NCI-H526 (cell line): ENCODE measurements at regions not wholly inside any gene's neighbourhood (a gene's known extent, or its start where the extent isn't known, plus 50 kb on each side); places are given as distances from the start of the nearest gene placed in this dataset.
A peak's percentile ranks its signal among the peaks of the same experiment; 100 is the strongest.
"Not testable (repeated sequence)": the region's sequence is repeated elsewhere in the genome, so short reads cannot be mapped to it uniquely, and the experiment has no call there.

Source experiments
- DNase-seq, 2 experiments: peaks; one replicate each; lab custom pipeline; 2025; lab: John Stamatoyannopoulos, UW

GRCh38 chr14:89697281-89698060 lies 257.1 kb downstream of the EFCAB11 start:
- DNase-seq: no peak

- no peak for DNase-seq
These were observed 258.7 kb downstream of the EFCAB11 start for GRCh38 chr14:89695846-89696245.

GRCh38 chr14:89690139-89690538 lies 264.4 kb downstream of the EFCAB11 start:
- no peak for DNase-seq

- DNase-seq: not testable (repeated sequence)
These were observed 264.8 kb downstream of the EFCAB11 start for GRCh38 chr14:89689711-89690110.

- DNase-seq: no peak
These were observed 265.9 kb downstream of the EFCAB11 start for GRCh38 chr14:89688507-89689211.

GRCh38 chr14:89687129-89687528 lies 267.4 kb downstream of the EFCAB11 start:
- not testable (repeated sequence) for DNase-seq

GRCh38 chr14:89684139-89684538 lies 267.1 kb upstream of the FOXN3 start:
- no peak for DNase-seq

GRCh38 chr14:89681086-89682018 lies 264.3 kb upstream of the FOXN3 start:
- no peak for DNase-seq

- DNase-seq: no peak
These were observed 263.1 kb upstream of the FOXN3 start for GRCh38 chr14:89680156-89680555.

GRCh38 chr14:89678768-89679167 lies 261.7 kb upstream of the FOXN3 start:
- no peak for DNase-seq

- peak in 1 of 2 experiments; percentile 72 for DNase-seq
These were observed 258.6 kb upstream of the FOXN3 start for GRCh38 chr14:89675590-89675989.

GRCh38 chr14:89674936-89675335 lies 257.9 kb upstream of the FOXN3 start:
- no peak for DNase-seq

- DNase-seq: no peak
These were observed 257.2 kb upstream of the FOXN3 start for GRCh38 chr14:89674240-89674639.

- DNase-seq: no peak
These were observed 256.6 kb upstream of the FOXN3 start for GRCh38 chr14:89673512-89674225.

GRCh38 chr14:89672636-89673511 lies 255.8 kb upstream of the FOXN3 start:
- peak; percentile 65 to 72 for DNase-seq

GRCh38 chr14:89669193-89669592 lies 252.2 kb upstream of the FOXN3 start:
- DNase-seq: no peak

GRCh38 chr14:89667983-89668382 lies 250.9 kb upstream of the FOXN3 start:
- DNase-seq: no peak

- not testable (repeated sequence) for DNase-seq
These were observed 248.5 kb upstream of the FOXN3 start for GRCh38 chr14:89665300-89666081.

- DNase-seq: peak in 1 of 2 experiments; percentile 14
These were observed 244.4 kb upstream of the FOXN3 start for GRCh38 chr14:89661392-89661791.
